Brain pericyte (primary cell): ENCODE measurements at regions not wholly inside any gene's neighbourhood (a gene's known extent, or its start where the extent isn't known, plus 50 kb on each side); places are given as distances from the start of the nearest gene placed in this dataset.

Experiments used
- DNase-seq: peaks from one replicate; pipeline ENCODE4 v3.0.0-alpha.2; 2012; ENCODE audit warnings: low read depth, low spot score

DNA sequence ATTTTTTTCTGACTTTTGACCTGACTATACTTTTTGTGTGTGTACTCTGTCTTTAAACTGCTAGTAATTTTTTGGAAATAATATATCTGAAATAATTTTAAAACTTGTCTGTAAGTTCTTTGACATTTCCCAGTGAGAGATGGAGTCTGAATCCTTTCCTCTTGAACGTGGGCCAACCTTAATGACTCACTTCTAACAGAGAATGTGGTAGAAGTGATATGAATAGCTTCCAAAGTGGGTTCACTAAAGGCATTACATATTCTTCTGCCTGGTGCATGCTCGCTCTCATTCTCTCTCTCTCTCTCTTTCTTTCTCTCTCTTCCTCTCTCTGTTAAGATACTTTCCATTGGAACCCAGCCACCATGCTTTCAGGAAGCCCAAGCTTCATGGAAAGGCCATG, 108.7 kb upstream of the FERMT1 start:
- no peak for DNase-seq

GRCh38 chr20:6228302-6228843, 105.5 kb upstream of the FERMT1 start:
- no peak for DNase-seq

DNA sequence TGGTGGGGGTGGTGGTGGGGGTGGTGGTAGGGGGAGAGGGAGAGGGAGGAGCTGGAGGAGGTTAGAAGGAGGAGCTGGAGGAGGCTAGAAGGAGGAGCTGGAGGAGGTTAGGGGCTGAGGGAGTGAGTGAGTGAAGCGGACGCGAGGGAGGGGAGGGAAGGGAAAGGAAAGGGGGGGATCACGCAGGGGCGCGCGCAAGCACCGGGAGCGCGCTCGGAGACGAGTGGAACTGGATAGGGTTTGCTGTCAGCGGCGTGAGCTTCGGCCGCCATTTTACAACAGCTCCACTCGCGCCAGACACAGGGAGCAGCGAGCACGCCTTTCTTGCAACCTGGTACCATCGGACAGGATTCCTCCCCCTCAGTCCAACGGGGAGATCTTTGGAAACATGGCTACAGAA, 90.5 kb upstream of the FERMT1 start:
- no peak for DNase-seq

GRCh38 chr20:6212903-6213302, 90.1 kb upstream of the FERMT1 start:
- no peak for DNase-seq

DNA sequence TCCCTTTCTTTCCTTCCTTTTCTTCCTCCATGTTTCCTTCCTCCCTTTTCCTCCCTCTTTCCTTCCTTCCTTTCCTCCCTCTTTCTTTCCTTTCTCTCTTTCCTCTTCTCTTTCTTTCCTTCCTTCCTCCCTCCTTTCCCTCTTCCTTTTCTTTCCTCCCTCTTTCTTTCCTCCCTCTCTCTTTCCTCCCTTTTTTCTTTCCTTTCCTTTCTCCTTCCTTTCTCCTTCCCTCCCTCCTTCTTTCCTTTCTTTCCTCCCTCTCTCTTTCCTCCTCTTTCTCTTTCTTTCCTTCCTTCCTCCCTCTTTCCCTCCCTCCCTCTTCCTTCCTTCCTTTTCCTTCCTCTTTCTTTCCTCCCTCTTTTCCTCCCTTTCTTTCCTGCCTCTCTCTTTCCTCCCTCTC, 86.3 kb upstream of the FERMT1 start:
- DNase-seq, result no peak

GRCh38 chr20:6200092-6200491, 77.3 kb upstream of the FERMT1 start:
- no peak for DNase-seq

DNA sequence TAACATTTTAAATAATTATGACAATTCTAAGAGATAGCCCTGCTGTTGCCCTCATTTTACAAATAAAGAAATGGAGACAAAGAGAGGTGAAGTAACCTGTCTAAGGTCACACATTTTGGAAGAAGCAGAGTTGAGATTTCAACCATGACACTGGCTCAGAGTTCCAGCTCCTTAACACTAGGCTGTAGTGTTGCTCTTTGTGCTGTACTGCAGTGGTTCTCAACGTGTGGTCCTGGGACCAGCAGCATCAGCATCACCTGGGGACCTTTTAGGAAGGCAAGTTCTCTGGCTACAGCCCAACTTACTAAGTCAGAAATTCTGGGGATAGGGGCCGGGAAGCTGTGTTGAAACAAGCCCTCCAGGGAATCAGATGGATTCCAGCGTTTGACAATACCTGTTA, 62.4 kb upstream of the FERMT1 start:
- DNase-seq, result no peak

GRCh38 chr20:6184086-6184485, 61.3 kb upstream of the FERMT1 start:
- DNase-seq, result no peak

GRCh38 chr20:6180531-6180930, 57.7 kb upstream of the FERMT1 start:
- no peak for DNase-seq

GRCh38 chr20:6178537-6178936, 55.7 kb upstream of the FERMT1 start:
- DNase-seq, result no peak

GRCh38 chr20:6173481-6173880, 50.7 kb upstream of the FERMT1 start:
- DNase-seq, result no peak
